OCI-LY1 (cell line): ENCODE measurements at regions not wholly inside any gene's neighbourhood (a gene's known extent, or its start where the extent isn't known, plus 50 kb on each side); places are given as distances from the start of the nearest gene placed in this dataset.

Experiments
- H2AFZ ChIP-seq: fragments of 200-600 bp; sonication (generic), shearing (Covaris generic); 2 replicates; pipeline ENCODE4 v1.6.0; 2014; ENCODE audit warnings: antibody characterized with exemption, mild to moderate bottlenecking, low read length
- H3F3A ChIP-seq: fragments of 200-600 bp; sonication (generic), shearing (Covaris generic); 2 replicates; pipeline ENCODE4 v1.6.0; 2014; ENCODE audit warnings: mild to moderate bottlenecking, antibody characterized with exemption, low read length, moderate library complexity; ENCODE audit not compliant: insufficient read depth
- H3K27ac ChIP-seq: fragments of 200-600 bp; sonication (generic); 2 replicates; pipeline ENCODE4 v1.5.1; 2014; ENCODE audit warnings: low read length, mixed run types, mild to moderate bottlenecking, low read depth; ENCODE audit not compliant: poor library complexity, severe bottlenecking
- H3K27me3 ChIP-seq: fragments of 200-600 bp; sonication (generic); 2 replicates; pipeline ENCODE4 v1.6.0; 2014; ENCODE audit warnings: antibody characterized with exemption, mild to moderate bottlenecking, low read length, moderate library complexity; ENCODE audit not compliant: insufficient read depth
- H3K36me3 ChIP-seq: fragments of 200-600 bp; sonication (generic); 2 replicates; pipeline ENCODE4 v1.6.1; 2014; ENCODE audit warnings: mild to moderate bottlenecking, antibody characterized with exemption, low read length, moderate library complexity, mixed read lengths; ENCODE audit not compliant: insufficient read depth
- H3K4me1 ChIP-seq: fragments of 200-600 bp; sonication (generic); 2 replicates; pipeline ENCODE4 v1.5.1; 2014; ENCODE audit warnings: mild to moderate bottlenecking, low read length, moderate library complexity; ENCODE audit not compliant: insufficient read depth, severe bottlenecking
- H3K4me2 ChIP-seq: fragments of 200-600 bp; sonication (generic), shearing (Covaris generic); 2 replicates; pipeline ENCODE4 v1.6.1; 2014; ENCODE audit warnings: low read length
- H3K4me3 ChIP-seq: fragments of 200-600 bp; sonication (generic); 2 replicates; pipeline ENCODE4 v1.5.1; 2014; ENCODE audit warnings: low read length, low read depth, mild to moderate bottlenecking, mixed read lengths; ENCODE audit not compliant: poor library complexity, severe bottlenecking
- H3K79me2 ChIP-seq: fragments of 200-600 bp; shearing (Covaris generic); 2 replicates; pipeline ENCODE4 v1.6.1; 2016; ENCODE audit warnings: mixed run types, low read length, mixed read lengths; ENCODE audit not compliant: insufficient read depth
- H3K9ac ChIP-seq: fragments of 200-600 bp; sonication (generic), shearing (Covaris generic); 2 replicates; pipeline ENCODE4 v1.6.1; 2014; ENCODE audit warnings: mild to moderate bottlenecking, low read length, mixed read lengths
- H3K9me2 ChIP-seq: fragments of 200-600 bp; sonication (generic), shearing (Covaris generic); 2 replicates; pipeline ENCODE4 v1.6.1; 2014; ENCODE audit warnings: low read depth, mild to moderate bottlenecking, low read length, mixed read lengths
- H3K9me3 ChIP-seq: fragments of 200-600 bp; shearing (Covaris generic); 2 replicates; pipeline ENCODE4 v1.6.1; 2014; ENCODE audit warnings: low read length, mixed read lengths
- H4K20me1 ChIP-seq: fragments of 200-600 bp; sonication (generic), shearing (Covaris generic); 2 replicates; pipeline ENCODE4 v1.6.0; 2016; ENCODE audit warnings: mild to moderate bottlenecking, low read length; ENCODE audit not compliant: insufficient read depth
- CTCF ChIP-seq: fragments of 200-600 bp; sonication (generic), shearing (Covaris generic); IDR thresholded peaks from 2 replicates; pipeline ENCODE4 v1.5.1; 2017; ENCODE audit warnings: mild to moderate bottlenecking, antibody characterized with exemption, low read length, moderate library complexity, mixed read lengths
- EZH2 ChIP-seq: fragments of 200-600 bp; sonication (generic), shearing (Covaris generic); IDR thresholded peaks from 2 replicates; pipeline ENCODE4 v1.8.0; 2017; ENCODE audit warnings: borderline replicate concordance, mixed run types, mild to moderate bottlenecking, antibody characterized with exemption, low read length, moderate library complexity, mixed read lengths

- H3K4me3 ChIP-seq: peak overlapping the region; percentile 74
- H3K4me2 ChIP-seq: peak overlapping the region; percentile 79
- H3K4me1 ChIP-seq: peaks cover 76% of the 10 kb centered on the region
- H4K20me1 ChIP-seq: no peaks in the 10 kb centered on the region
- peaks cover 10% of the 10 kb centered on the region for H3K36me3 ChIP-seq
- no peak overlapping the region for H2AFZ ChIP-seq
- H3K27ac ChIP-seq: peak overlapping the region; percentile 96
- H3K79me2 ChIP-seq: peaks cover 20% of the 10 kb centered on the region
- H3F3A ChIP-seq: no peaks in the 10 kb centered on the region
- peak overlapping the region; percentile 87 for H3K9ac ChIP-seq
- H3K9me3 ChIP-seq: no peaks in the 10 kb centered on the region
- no peaks in the 10 kb centered on the region for H3K27me3 ChIP-seq
- H3K9me2 ChIP-seq: no peaks in the 10 kb centered on the region
- TF ChIP-seq CTCF (no peak), EZH2 (no peak)
These were observed 810.2 kb downstream of the UQCRFS1 start for GRCh38 chr19:28402701-28403290.

- Histone ChIP-seq H3K36me3 (peaks cover 10% of the 10 kb centered on the region), H3K27me3 (no peaks in the 10 kb centered on the region), H3K79me2 (peaks cover 20% of the 10 kb centered on the region), H3K4me3 (peak overlapping the region; percentile 74), H3K27ac (peak overlapping the region; percentile 96), H2AFZ (no peak overlapping the region), H3K9ac (peak overlapping the region; percentile 87), H3K4me2 (peak overlapping the region; percentile 79), H3K9me3 (no peaks in the 10 kb centered on the region), H3K4me1 (peaks cover 76% of the 10 kb centered on the region), H3F3A (no peaks in the 10 kb centered on the region), H4K20me1 (no peaks in the 10 kb centered on the region), H3K9me2 (no peaks in the 10 kb centered on the region)
- TF ChIP-seq CTCF (no peak), EZH2 (no peak)
These were observed 811.1 kb downstream of the UQCRFS1 start for GRCh38 chr19:28401739-28402424.

- Histone ChIP-seq H3K9ac (peak overlapping the region; percentile 87), H3K27ac (peak overlapping the region; percentile 96), H3K79me2 (peaks cover 20% of the 10 kb centered on the region), H3K9me3 (no peaks in the 10 kb centered on the region), H4K20me1 (no peaks in the 10 kb centered on the region), H3K36me3 (peaks cover 10% of the 10 kb centered on the region), H3F3A (no peaks in the 10 kb centered on the region), H3K9me2 (no peaks in the 10 kb centered on the region), H3K4me2 (peak overlapping the region; percentile 79), H3K4me1 (peaks cover 76% of the 10 kb centered on the region), H3K4me3 (peak overlapping the region; percentile 74), H2AFZ (no peak overlapping the region), H3K27me3 (no peaks in the 10 kb centered on the region)
- TF ChIP-seq CTCF: peak; percentile 11; the same call in 1 of the 2 replicates
- no peak for TF ChIP-seq EZH2
These were observed 811.8 kb downstream of the UQCRFS1 start for GRCh38 chr19:28400953-28401671.
